Activated T-helper 2 cell treated with anti-CD3 and anti-CD28 coated beads, Interferon-gamma antibody, Interleukin-2, Interleukin-4, amounts not matched to agents 10 μg/mL and 5 μg/mL and 100 μg/mL, durations not matched to agents 14 hours and 24 hours and 36 hours (primary cell): ENCODE measurements at regions not wholly inside any gene's neighbourhood (a gene's known extent, or its start where the extent isn't known, plus 50 kb on each side); places are given as distances from the start of the nearest gene placed in this dataset.
"Not testable (repeated sequence)": the region's sequence is repeated elsewhere in the genome, so short reads cannot be mapped to it uniquely, and the experiment has no call there.

Source experiments
- DNase-seq: peaks from one replicate; pipeline ENCODE4 v3.0.0; 2021; ENCODE audit warnings: low spot score
- H3K27ac Mint-ChIP-seq: one replicate; pipeline ENCODE4 v1.8.0; 2021; ENCODE audit warnings: mixed read lengths
- H3K27me3 Mint-ChIP-seq: one replicate; pipeline ENCODE4 v1.8.0; 2021; ENCODE audit warnings: low read depth, mixed read lengths
- H3K36me3 Mint-ChIP-seq: one replicate; pipeline ENCODE4 v1.8.0; 2021; ENCODE audit warnings: low read depth, mixed read lengths
- H3K4me1 Mint-ChIP-seq: one replicate; pipeline ENCODE4 v1.8.0; 2021; ENCODE audit warnings: low read depth, mixed read lengths
- H3K4me3 Mint-ChIP-seq: one replicate; pipeline ENCODE4 v1.8.0; 2021; ENCODE audit warnings: low read depth, mild to moderate bottlenecking, moderate library complexity, mixed read lengths
- H3K9me3 Mint-ChIP-seq: one replicate; pipeline ENCODE4 v1.8.0; 2021; ENCODE audit warnings: mixed read lengths
- intact Hi-C: fragments of 100-400 bp; cut with micrococcal nuclease; formaldehyde crosslinking; loops from one replicate; pipeline ENCODE4 v1.15.1; 2023

DNA sequence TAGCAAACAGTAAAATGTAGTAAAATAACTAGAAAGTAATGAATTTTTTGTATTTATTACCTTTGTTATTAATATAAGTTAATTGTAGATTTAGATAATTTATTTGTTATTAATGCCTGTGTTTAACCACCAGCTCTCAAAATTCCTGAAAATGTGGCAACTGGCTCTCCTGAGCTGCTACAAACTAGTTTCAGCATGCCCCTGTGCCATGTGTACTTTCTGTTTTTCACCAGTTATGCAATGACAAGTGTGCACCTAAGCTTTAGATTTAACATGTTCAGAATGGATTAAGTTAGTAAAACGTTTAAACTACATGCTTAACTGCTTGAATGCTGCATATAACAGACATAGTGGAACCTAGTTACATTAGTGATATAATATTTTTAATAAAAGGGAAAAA lies 88.1 kb downstream of the POSTN start:
- Mint-ChIP-seq H3K4me3 (no peak overlapping the region), H3K4me1 (no peaks in the 10 kb centered on the region), H3K9me3 (peaks cover 7% of the 10 kb centered on the region), H3K36me3 (no peaks in the 10 kb centered on the region), H3K27ac (no peak overlapping the region), H3K27me3 (no peaks in the 10 kb centered on the region)
- no peak for DNase-seq
- intact Hi-C loops: no loop called here

DNA sequence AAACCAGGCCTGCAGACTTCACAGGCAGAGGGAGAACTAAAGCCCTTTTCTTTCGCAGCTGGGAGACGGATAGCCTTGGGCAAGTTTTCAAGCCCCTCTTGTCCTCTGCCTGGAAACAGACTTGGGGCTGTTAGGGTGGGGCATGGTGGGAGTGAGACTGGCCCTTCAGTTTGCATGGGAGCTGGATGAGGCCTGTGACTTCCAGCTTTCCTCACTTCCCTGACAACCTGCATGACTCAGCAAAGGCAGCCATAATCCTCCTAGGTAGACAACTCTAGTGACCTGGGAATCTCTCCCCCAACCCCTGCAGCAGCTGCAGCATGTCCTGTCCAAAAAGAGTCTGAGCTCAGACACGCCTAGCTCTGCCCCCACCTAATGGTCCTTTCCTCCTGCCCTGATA lies 93.0 kb downstream of the POSTN start:
- Mint-ChIP-seq H3K9me3 (no peaks in the 10 kb centered on the region), H3K4me1 (no peaks in the 10 kb centered on the region), H3K27me3 (no peaks in the 10 kb centered on the region), H3K27ac (no peak overlapping the region), H3K4me3 (no peak overlapping the region), H3K36me3 (no peaks in the 10 kb centered on the region)
- DNase-seq: no peak
- intact Hi-C loops: no loop called here

DNA sequence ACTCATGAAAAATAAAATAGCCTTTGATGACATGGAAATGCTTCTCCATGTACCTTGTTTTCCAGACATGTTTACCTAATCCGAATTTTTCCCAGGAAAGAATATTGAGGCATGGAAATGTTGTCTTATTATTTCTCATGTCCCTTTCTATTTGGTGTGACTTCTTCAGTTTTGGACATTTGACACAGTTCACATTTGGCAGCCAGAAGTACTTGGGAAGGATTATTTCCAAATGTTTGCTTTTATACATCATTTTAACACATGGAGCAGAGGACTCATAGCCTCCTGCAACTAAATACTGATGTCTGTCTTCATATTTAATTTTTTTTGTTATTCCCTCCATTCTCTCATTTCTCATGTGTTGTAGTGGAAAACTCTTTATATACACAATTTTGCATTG lies 94.3 kb downstream of the POSTN start:
- Mint-ChIP-seq H3K4me1 (no peaks in the 10 kb centered on the region), H3K27ac (no peak overlapping the region), H3K4me3 (no peak overlapping the region), H3K36me3 (no peaks in the 10 kb centered on the region), H3K9me3 (no peaks in the 10 kb centered on the region), H3K27me3 (no peaks in the 10 kb centered on the region)
- intact Hi-C loops: no loop called here
- no peak for DNase-seq

DNA sequence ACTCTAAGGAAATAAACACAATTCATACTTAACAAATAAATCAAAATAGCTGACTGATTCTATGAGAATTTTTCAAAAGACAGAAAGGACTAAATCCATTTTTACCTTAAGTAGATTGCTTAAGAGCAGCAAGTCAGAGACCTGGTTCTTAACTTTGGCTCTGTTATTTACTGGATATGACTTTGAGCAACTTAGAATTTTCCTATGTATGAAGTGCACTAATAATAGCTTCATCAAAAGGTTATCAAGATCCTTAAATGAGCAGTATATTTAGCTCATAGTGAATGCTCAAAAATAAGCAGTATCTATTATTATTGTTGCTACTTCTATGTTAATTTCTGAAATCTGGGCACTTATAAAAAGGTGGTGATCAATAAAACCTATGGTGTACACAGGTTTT lies 95.3 kb downstream of the POSTN start:
- Mint-ChIP-seq H3K36me3 (no peaks in the 10 kb centered on the region), H3K27ac (no peak overlapping the region), H3K9me3 (no peaks in the 10 kb centered on the region), H3K4me3 (no peak overlapping the region), H3K27me3 (no peaks in the 10 kb centered on the region), H3K4me1 (no peaks in the 10 kb centered on the region)
- no peak for DNase-seq
- intact Hi-C loops: no loop called here

DNA sequence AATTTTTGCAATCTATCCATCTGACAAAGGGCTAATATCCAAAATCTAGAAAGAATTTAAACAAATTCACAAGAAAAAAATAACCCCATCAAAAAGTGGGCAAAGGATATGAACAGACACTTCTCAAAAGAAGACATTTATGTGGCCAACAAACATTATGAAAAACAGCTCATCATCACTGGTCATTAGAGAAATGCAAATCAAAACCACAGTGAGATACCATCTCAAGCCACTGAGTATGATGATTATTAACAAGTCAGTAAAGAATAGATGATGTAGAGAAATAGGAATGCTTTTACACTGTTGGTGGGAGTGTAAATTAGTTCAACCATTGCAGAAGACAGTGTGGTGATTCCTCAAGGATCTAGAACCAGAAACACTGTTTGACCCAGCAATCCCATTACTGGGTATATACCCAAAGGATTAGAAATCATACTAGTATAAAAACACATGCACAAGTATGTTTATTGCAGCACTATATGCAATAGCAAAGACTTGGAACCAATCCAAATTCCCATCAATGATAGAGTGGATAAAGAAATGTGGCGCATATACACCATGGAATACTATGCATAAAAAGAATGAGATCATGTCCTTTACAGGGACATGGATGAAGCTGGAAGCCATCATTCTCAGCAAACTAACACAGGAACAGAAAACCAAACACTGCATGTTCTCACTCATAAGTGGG lies 96.1 kb downstream of the POSTN start:
- DNase-seq, H3K27ac Mint-ChIP-seq, H3K27me3 Mint-ChIP-seq, H3K9me3 Mint-ChIP-seq, H3K4me3 Mint-ChIP-seq, H3K36me3 Mint-ChIP-seq, intact Hi-C loops, H3K4me1 Mint-ChIP-seq: not testable (repeated sequence)

DNA sequence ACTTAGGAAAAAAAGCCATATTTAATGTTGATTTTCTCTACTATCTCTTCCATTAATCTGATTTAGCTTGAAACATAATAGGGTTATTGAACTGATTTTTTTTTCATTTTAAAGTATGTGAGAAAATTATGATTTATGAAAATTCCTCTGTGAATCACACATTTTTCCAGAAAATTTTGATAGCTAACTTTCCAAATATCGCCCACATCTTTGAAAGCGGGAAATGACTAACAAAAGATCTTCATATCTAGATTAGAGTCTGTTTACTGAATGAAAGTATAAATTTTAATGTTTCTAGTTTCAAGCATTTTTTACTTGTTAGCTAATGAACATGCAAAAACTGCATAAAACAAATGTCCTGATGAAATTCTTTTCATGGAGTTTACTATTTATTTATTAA lies 97.4 kb downstream of the POSTN start:
- H3K9me3 Mint-ChIP-seq: peaks cover 7% of the 10 kb centered on the region
- H3K4me1 Mint-ChIP-seq: no peaks in the 10 kb centered on the region
- H3K4me3 Mint-ChIP-seq: no peak overlapping the region
- H3K27ac Mint-ChIP-seq: no peak overlapping the region
- H3K36me3 Mint-ChIP-seq: no peaks in the 10 kb centered on the region
- intact Hi-C loops: no loop called here
- DNase-seq: no peak
- H3K27me3 Mint-ChIP-seq: no peaks in the 10 kb centered on the region

DNA sequence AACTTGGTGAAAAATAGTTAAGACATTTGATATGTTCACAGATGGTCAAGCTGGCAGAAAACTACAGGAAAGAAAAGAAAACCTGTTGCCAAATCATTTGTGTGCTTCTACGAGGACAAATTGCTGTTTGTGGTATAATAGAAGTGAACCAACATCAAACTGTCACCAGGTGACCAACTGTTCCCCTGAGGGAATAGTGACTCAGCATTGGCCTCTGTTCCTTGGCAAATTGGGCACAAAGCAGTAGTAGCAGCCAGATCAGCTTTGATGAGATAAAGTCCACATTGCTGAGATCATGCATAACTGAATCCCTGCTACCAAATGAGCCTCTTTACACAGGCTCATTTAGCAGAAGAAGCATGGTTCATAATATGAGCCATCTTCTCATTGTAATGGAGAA lies 103.5 kb downstream of the POSTN start:
- H3K27me3 Mint-ChIP-seq: no peaks in the 10 kb centered on the region
- no peak overlapping the region for H3K27ac Mint-ChIP-seq
- no peak for DNase-seq
- H3K4me3 Mint-ChIP-seq: no peak overlapping the region
- no peaks in the 10 kb centered on the region for H3K36me3 Mint-ChIP-seq
- H3K9me3 Mint-ChIP-seq: peaks cover 9% of the 10 kb centered on the region
- H3K4me1 Mint-ChIP-seq: no peaks in the 10 kb centered on the region
- intact Hi-C loops: no loop called here

DNA sequence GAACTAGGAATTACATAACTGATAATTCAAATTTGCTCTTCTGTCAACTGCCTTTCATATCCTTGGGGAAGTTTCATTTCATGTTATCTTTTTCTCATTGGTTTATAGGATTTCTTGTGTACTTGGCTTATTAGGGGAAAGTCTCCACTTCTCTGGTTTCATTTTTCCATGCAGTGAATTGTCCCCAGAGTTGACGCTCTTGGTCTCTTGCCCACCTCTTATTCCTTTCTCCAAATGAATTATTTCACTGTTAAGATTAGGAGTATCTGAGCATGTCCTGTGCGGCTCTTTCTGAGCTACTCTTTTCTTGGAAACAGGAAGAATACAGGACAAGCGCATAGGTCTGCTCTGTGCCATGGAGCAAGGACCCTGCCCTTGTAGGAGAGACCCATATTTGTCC lies 104.8 kb downstream of the POSTN start:
- H3K4me3 Mint-ChIP-seq: no peak overlapping the region
- H3K36me3 Mint-ChIP-seq: no peaks in the 10 kb centered on the region
- intact Hi-C loops: no loop called here
- H3K4me1 Mint-ChIP-seq: no peaks in the 10 kb centered on the region
- DNase-seq: no peak
- H3K9me3 Mint-ChIP-seq: peaks cover 9% of the 10 kb centered on the region
- H3K27ac Mint-ChIP-seq: no peak overlapping the region
- H3K27me3 Mint-ChIP-seq: no peaks in the 10 kb centered on the region

DNA sequence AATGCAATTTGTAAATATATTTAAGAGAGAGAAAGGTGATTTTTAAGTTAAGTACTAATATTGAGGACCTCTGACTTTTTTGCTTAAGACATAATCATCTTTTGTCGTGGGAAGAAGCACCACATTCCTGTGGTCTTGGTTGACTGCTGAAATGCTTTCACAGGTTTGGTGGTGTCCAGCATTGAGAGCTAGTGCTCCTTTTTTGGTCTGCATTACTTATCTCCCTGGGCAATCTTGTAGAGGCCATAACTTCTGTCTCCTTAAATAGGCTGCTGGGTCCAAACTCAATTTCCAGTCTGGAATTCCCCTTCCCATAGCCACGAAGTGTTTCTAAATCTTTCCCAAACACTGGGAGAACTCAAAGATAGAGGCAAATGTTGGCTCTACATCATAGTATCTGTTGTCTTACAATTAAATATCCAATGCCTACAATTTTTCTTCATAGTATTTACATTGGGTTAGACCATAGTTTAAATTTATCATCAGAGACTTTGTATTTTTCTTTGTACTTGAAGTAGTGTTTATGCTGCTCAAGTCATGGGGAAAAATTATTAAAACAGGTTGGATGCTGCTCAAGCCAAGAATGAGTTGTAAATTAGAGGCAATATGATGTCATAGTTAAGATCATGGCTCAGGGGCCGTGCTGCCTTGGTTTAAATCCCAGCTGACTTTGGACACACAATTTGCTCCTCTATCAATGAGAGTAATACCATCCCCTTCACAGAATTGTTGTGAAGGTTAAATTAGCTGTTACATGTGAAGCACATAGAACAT lies 105.6 kb downstream of the POSTN start:
- H3K4me3 Mint-ChIP-seq: no peak overlapping the region
- no peaks in the 10 kb centered on the region for H3K4me1 Mint-ChIP-seq
- H3K9me3 Mint-ChIP-seq: peaks cover 9% of the 10 kb centered on the region
- no peaks in the 10 kb centered on the region for H3K27me3 Mint-ChIP-seq
- no peak for DNase-seq
- no peaks in the 10 kb centered on the region for H3K36me3 Mint-ChIP-seq
- intact Hi-C loops: no loop called here
- H3K27ac Mint-ChIP-seq: no peak overlapping the region

DNA sequence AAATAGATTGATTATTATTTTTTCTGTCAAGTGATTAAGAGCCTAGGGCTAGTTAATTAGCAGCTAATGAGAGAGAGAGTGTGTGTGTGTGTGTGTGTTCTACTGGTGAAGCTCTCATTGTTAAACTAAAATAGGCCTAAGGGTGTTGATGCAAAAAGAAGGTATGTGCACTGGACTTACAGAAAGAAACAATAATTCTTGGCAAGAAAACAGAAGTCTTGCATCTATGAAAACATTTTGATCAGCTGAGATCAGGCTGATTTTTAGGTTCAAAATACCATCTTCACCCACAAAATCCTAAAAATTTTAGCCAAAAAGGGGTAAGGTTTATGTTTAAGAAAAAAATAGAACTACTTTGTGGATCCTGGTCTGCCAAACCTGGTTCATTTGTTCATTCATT lies 106.5 kb downstream of the POSTN start:
- Mint-ChIP-seq H3K4me3 (no peak overlapping the region), H3K36me3 (no peaks in the 10 kb centered on the region), H3K27ac (no peak overlapping the region), H3K4me1 (no peaks in the 10 kb centered on the region), H3K9me3 (peaks cover 9% of the 10 kb centered on the region), H3K27me3 (no peaks in the 10 kb centered on the region)
- intact Hi-C loops: no loop called here
- DNase-seq: no peak

DNA sequence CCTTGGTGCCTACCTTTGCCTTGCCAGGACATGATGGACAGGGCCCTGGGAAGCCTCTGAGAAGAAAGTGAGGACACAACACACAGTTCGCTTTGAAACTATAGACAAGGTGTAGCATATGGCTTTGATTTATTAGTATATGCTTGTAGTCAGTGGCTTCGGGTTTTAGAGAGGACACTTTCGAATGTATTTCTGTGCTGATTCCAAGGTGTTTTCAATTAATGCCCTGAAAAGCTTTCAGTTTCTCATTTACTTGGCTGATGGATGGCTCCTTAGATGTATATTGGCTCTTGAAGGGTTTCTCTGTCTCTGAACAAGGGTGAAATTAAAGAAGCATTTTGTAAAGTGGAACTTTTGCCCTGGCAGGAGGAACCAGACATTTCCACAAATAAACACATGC lies 106.9 kb downstream of the POSTN start:
- DNase-seq: no peak
- Mint-ChIP-seq H3K4me1 (no peaks in the 10 kb centered on the region), H3K36me3 (no peaks in the 10 kb centered on the region), H3K27me3 (no peaks in the 10 kb centered on the region), H3K4me3 (no peak overlapping the region), H3K27ac (no peak overlapping the region), H3K9me3 (peaks cover 6% of the 10 kb centered on the region)
- intact Hi-C loops: no loop called here

DNA sequence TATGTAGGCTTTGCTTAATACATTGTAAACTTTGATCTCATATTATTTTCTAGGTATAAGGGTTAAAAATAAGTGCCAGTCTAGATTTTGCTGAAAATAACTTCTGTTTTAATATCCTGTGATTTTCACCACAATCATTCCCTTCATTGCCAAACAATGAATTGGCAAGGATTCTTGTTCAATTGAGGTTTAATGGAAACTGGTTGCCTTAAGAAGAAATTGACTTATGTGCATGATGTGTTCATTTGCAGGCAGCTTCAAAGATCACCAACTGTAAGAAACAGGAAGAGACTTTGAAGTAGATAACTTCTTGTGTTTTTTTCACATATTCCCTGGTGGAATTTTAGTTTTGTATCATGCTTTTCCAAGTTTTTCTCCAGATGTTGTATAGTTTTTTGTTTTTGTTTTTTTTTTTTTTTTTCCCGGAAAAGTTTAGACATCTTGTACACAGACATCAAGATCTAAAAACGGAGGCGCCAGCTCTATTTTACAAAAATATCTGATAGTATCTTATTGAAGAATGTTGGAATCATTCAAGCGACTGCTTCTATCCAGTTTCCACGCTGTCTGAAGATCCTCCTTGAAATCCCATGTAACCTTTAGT lies 108.3 kb downstream of the POSTN start:
- Mint-ChIP-seq H3K9me3 (peaks cover 3% of the 10 kb centered on the region), H3K4me3 (no peak overlapping the region), H3K4me1 (no peaks in the 10 kb centered on the region), H3K27ac (no peak overlapping the region), H3K36me3 (no peaks in the 10 kb centered on the region), H3K27me3 (no peaks in the 10 kb centered on the region)
- no peak for DNase-seq
- intact Hi-C loops: no loop called here

DNA sequence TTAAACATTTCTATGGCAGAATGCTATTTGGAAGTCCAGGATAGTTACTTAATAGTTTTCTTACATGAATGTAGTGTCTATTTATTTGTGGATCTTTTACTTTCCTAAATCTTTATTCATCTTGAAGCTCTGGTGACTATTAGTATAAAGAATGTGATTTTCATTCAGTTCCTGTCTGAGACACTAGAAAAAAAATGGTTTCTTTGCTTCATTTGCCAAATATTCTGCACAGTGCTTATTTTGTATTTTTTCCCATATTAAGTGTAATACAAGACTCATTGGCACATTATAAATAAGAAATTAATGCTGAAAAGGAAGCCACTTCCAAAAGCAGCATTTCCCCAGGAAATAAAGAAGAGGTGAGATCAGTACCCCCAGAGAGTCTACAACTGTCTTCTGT lies 109.8 kb downstream of the POSTN start:
- Mint-ChIP-seq H3K27ac (no peak overlapping the region), H3K36me3 (no peaks in the 10 kb centered on the region), H3K4me1 (no peaks in the 10 kb centered on the region), H3K27me3 (no peaks in the 10 kb centered on the region), H3K9me3 (peaks cover 3% of the 10 kb centered on the region), H3K4me3 (no peak overlapping the region)
- intact Hi-C loops: no loop called here
- DNase-seq: no peak
